SK-N-MC (cell line): ENCODE measurements at regions not wholly inside any gene's neighbourhood (a gene's known extent, or its start where the extent isn't known, plus 50 kb on each side); places are given as distances from the start of the nearest gene placed in this dataset.

Source experiments
- EZH2 ChIP-seq: fragments of 200-600 bp; sonication (generic); IDR thresholded peaks from one replicate; pipeline ENCODE4 v1.6.1; 2017; ENCODE audit warnings: antibody characterized with exemption
- FOXP2 ChIP-seq: optimal IDR thresholded peaks from 2 replicates; pipeline ENCODE3; 2011; ENCODE audit warnings: mild to moderate bottlenecking, moderate library complexity; ENCODE audit not compliant: insufficient read depth; ENCODE audit errors: extremely low read length, control extremely low read depth
- POLR2AphosphoS5 ChIP-seq: IDR thresholded peaks from 2 replicates; pipeline ENCODE4 v1.6.1; 2012; ENCODE audit warnings: mild to moderate bottlenecking, low read depth, low read length, borderline replicate concordance

- no peak for TF ChIP-seq POLR2AphosphoS5
- no peak for TF ChIP-seq EZH2
- no peak for TF ChIP-seq FOXP2
Observed at GRCh38 chr20:39245685-39246311, 283.7 kb downstream of the DHX35 start.
